Memory B cell (primary cell): ENCODE measurements at regions not wholly inside any gene's neighbourhood (a gene's known extent, or its start where the extent isn't known, plus 50 kb on each side); places are given as distances from the start of the nearest gene placed in this dataset.

Experiments
- ATAC-seq: fragments of 150-1000 bp; cut with Tn5 transposase; 2 replicates; pipeline ENCODE4 v1.10.0; 2021; ENCODE audit warnings: low read depth, mild to moderate bottlenecking, moderate library complexity
- DNase-seq, 2 donors: peaks; one replicate each; pipeline ENCODE4 v3.0.0; 2022; ENCODE audit warnings: low spot score in 2 of 2
- H3K27ac Mint-ChIP-seq: one replicate; pipeline ENCODE4 v1.8.0; 2022; ENCODE audit warnings: mild to moderate bottlenecking, moderate library complexity, mixed read lengths
- H3K27me3 Mint-ChIP-seq: one replicate; pipeline ENCODE4 v1.8.0; 2022; ENCODE audit warnings: mixed read lengths
- H3K36me3 Mint-ChIP-seq: one replicate; pipeline ENCODE4 v1.8.0; 2022; ENCODE audit warnings: mild to moderate bottlenecking, mixed read lengths
- H3K4me1 Mint-ChIP-seq: one replicate; pipeline ENCODE4 v1.8.0; 2022; ENCODE audit warnings: mixed read lengths
- H3K4me3 Mint-ChIP-seq: one replicate; pipeline ENCODE4 v1.8.0; 2022; ENCODE audit warnings: mild to moderate bottlenecking, moderate library complexity, mixed read lengths
- H3K9me3 Mint-ChIP-seq: one replicate; pipeline ENCODE4 v1.8.0; 2022; ENCODE audit warnings: mixed read lengths

DNA sequence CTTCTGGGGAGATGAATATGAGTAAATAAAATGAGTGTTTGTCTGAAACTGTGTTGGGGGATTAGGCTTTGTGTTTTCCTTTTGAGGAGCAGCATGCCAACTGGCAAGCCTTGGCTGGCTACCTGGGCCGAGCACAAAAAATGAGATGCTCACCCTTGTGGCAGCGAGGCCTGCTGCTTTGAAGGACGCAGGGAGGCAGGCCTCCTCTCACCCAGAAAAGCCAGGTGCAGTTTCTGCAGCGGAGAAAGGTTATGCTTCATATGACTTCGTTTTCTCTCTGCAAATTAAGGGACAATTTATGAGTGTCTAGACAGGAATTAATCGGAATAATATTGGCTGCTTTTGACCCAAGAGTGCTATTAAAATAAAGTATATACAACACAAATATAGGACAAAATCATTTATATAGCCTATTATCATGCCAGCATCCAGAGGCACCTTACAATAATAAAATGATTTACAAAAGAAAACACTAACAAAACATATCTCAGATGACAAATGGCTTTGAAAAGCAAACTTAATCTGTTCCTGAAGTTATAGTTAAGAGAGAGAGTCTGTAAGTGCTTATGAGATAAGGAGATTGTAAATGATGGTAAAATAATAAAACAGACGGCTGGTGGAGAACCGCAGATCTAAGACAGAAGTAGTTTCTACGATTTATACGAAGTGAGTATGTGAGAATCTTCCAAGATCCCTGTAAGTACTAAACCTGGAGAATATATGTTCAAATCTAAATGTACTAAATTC lies 682.8 kb upstream of the NR2F2 start:
- Mint-ChIP-seq H3K9me3 (peaks cover 2% of the 10 kb centered on the region), H3K4me3 (no peak overlapping the region), H3K36me3 (no peaks in the 10 kb centered on the region), H3K27ac (no peak overlapping the region), H3K27me3 (no peaks in the 10 kb centered on the region), H3K4me1 (no peaks in the 10 kb centered on the region)
- no peak for ATAC-seq
- no peak for DNase-seq

DNA sequence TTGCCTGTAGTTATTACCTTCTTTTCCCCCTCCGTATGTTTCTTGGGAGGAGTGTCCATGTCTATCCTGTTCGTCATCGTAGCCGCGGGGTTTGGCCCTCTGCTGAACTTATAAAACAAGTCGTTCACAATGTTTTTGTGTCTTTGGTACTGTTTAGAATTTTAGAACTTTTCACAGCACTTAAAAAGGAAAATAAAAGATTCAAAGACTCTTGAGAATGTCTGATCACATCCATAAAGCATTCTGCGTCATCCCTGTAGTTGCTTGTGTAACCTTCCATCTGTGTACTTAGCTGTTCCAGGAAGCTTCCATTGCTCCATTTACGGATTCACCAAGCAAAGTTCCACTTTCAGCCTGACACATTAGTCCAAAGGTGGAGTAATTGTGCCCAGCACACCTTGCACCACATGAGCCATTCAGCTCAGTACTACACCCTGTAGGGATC lies 677.1 kb upstream of the NR2F2 start:
- Mint-ChIP-seq H3K27me3 (no peaks in the 10 kb centered on the region), H3K4me1 (no peaks in the 10 kb centered on the region), H3K4me3 (no peak overlapping the region), H3K27ac (no peak overlapping the region), H3K36me3 (no peaks in the 10 kb centered on the region), H3K9me3 (no peaks in the 10 kb centered on the region)
- ATAC-seq (no peak), DNase-seq (no peak)

DNA sequence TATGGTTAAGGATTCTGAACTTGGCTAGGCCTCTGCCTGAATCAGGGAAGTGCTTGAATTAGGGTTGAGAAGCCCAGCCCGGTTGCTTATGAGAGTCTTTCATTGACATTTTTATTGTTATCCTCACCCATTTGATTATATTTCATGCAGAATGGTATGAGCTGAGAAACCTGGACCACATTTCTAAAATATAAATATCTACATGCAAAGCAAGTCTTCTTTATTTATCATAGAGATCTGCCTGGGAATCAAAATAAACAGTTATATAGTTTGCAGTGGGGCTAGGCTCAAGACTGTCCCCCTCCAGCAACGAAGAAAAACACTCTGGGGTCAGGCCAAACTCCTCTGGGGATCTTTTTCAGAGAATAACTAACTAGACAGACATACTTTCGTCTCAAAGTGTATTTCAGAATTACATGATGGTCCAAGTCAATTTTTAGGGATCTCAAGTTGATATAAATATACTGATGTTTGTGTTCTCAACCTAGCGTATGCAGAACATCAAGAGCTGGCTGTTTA lies 675.4 kb upstream of the NR2F2 start:
- Mint-ChIP-seq H3K27me3 (peaks cover 1% of the 10 kb centered on the region), H3K4me3 (no peak overlapping the region), H3K9me3 (peaks cover 2% of the 10 kb centered on the region), H3K36me3 (no peaks in the 10 kb centered on the region), H3K27ac (no peak overlapping the region), H3K4me1 (no peaks in the 10 kb centered on the region)
- no peak for ATAC-seq
- DNase-seq, result no peak

DNA sequence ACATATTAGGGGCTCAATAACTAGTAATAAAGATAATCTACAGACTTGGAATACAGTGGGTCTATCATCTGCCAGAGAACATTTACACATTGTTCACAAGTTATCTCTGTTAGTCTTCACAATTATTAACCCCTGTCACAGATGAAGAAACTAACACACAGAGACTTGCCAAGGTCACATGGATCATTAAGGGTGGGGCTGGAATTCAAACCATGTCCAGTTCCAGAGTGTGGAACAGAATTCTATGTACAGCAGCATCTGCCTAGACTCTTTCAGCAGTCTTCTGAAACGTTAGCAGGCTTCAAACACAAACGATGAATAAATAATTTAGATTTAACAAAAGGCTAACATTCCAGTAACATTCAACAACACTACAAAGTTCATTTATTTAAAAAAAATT lies 673.9 kb upstream of the NR2F2 start:
- Mint-ChIP-seq H3K9me3 (peaks cover 2% of the 10 kb centered on the region), H3K4me1 (no peaks in the 10 kb centered on the region), H3K27ac (no peak overlapping the region), H3K36me3 (no peaks in the 10 kb centered on the region), H3K27me3 (peaks cover 1% of the 10 kb centered on the region), H3K4me3 (no peak overlapping the region)
- ATAC-seq, result no peak
- DNase-seq, result no peak

DNA sequence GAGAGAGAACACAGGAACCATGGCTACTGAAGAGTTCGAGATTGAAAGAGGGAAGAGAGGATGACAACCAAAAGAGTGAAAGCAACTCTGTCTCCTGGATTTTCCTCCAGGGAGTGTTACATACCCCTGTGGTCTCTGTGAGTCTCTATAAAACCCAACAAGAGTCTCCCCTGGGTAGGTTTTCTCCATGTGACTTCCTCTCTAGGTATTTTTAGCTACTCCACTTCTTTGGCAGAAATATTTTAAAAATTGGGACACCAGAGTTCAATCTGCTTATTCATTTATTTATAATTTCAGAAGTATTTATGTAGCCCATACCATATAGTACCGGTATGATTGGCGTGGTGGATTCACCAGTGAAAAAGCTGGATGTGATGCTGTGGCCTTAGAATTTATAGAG lies 671.7 kb upstream of the NR2F2 start:
- Mint-ChIP-seq H3K4me3 (no peak overlapping the region), H3K27ac (no peak overlapping the region), H3K36me3 (no peaks in the 10 kb centered on the region), H3K4me1 (no peaks in the 10 kb centered on the region), H3K27me3 (peaks cover 1% of the 10 kb centered on the region), H3K9me3 (peaks cover 2% of the 10 kb centered on the region)
- DNase-seq, result no peak
- ATAC-seq, result no peak

DNA sequence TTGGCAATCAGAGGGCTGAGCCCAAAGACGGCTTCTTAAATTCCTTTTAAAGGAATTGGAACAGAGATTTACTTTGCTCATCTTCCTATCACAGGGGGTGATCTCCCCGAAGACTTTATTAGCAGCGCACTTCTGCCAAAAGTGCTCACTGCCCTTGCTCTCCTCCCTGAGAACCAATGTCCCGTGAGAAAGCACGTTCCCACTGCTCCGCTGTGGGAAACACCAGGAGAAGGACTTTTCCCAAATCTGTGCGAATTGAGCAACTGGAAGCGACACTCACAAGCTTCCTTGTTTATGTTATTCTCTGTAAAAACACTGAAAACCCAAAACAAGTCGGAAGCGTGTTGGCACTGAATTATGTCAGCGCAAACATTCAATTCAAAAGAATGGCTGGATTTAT lies 670.8 kb upstream of the NR2F2 start:
- H3K27ac Mint-ChIP-seq, result no peak overlapping the region
- peaks cover 1% of the 10 kb centered on the region for H3K27me3 Mint-ChIP-seq
- H3K36me3 Mint-ChIP-seq, result no peaks in the 10 kb centered on the region

DNA sequence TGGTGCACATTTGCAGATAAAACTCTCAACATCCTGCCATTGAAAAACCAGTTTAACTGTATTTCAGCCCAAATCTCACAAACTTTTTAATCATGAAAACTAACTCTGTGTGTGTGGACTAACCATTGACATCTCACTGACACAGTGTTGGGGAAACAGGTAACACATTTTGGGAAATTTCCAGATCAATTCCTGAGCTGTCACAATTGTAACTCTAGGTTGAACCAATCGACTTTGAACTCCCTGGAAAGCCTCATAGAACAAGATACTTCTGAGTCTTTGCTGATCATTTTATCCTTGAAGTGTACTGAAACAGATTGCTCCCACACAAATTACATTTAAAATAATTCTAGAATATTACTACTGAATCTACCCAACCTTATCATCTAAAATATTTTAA lies 667.9 kb upstream of the NR2F2 start:
- H3K27me3 Mint-ChIP-seq, result peaks cover 1% of the 10 kb centered on the region
- H3K4me1 Mint-ChIP-seq, result no peaks in the 10 kb centered on the region
- H3K27ac Mint-ChIP-seq, result no peak overlapping the region
- no peak overlapping the region for H3K4me3 Mint-ChIP-seq
- ATAC-seq, result no peak
- no peaks in the 10 kb centered on the region for H3K36me3 Mint-ChIP-seq
- no peak for DNase-seq
- H3K9me3 Mint-ChIP-seq, result peaks cover 3% of the 10 kb centered on the region

More for the DNA sequence above, 670.8 kb upstream of the NR2F2 start:
- Mint-ChIP-seq H3K4me1 (no peaks in the 10 kb centered on the region), H3K4me3 (no peak overlapping the region), H3K9me3 (peaks cover 3% of the 10 kb centered on the region)
- DNase-seq (no peak), ATAC-seq (no peak)

DNA sequence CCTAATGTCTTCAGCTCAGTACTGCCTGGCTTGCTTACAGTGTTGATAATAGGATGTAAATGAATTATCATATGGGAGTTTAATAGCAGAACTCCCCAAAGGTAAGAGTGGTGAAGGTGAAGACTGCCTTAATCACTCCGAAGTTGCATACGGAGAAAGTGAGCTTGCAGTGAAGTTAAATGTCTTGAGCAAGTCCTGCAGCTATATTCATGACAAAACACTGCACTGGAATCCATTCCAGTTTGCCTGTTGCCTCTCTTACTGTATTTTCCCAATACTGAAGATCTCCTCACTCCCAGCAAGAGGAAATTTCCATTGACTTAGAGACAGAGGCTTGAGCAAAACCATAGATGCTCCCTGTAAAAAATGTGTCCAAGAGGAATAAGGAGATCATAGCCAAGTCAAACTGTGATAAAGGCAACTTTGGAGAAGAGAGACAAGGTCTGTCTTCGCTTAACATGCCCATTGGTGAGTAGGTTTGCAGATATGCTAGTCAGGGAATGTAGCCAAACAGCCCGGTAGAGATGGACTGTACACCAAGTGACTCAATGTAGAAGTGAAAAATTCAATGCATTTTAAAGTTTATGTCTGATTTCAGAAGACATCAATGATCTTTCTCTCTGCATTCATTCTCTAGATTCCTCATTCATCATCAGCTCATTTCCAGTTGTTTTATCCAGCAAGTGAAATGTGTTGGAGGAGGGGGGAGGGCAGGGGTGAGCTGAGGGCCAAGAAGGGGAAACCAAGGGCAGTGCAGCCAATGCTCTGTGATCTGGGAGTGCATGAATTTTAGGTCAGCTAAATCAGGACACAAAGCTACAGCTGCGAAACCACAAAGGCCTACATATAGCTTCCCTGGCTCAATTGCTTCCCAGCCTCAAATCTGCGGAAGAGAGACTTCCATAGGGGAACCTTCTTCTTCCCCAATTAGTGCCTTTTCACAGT lies 667.1 kb upstream of the NR2F2 start:
- peaks cover 3% of the 10 kb centered on the region for H3K9me3 Mint-ChIP-seq
- H3K27me3 Mint-ChIP-seq, result peaks cover 1% of the 10 kb centered on the region
- no peak for DNase-seq
- no peaks in the 10 kb centered on the region for H3K4me1 Mint-ChIP-seq
- H3K27ac Mint-ChIP-seq, result no peak overlapping the region
- ATAC-seq, result no peak
- no peak overlapping the region for H3K4me3 Mint-ChIP-seq
- H3K36me3 Mint-ChIP-seq, result no peaks in the 10 kb centered on the region

DNA sequence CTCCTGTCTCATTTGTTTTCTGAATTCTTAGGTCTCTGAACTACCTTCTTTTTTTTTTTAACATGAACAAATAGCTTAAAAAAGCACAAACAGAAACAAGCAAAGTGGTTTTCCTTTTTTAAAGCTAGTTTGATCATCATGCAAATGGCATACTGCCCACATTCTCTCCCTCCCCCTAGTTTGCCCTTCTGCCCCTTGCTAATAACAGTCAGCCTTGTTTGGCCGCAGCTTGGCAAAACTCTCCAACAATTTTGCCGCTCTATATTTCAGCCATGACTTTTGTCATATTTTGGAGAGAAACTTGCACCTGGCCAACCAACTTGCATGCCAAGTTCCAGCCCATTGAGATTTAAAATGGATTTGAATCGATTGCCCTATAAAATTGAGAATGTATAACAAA lies 666.0 kb upstream of the NR2F2 start:
- Mint-ChIP-seq H3K36me3 (no peaks in the 10 kb centered on the region), H3K4me3 (no peak overlapping the region), H3K9me3 (peaks cover 1% of the 10 kb centered on the region), H3K4me1 (no peaks in the 10 kb centered on the region), H3K27ac (no peak overlapping the region), H3K27me3 (no peaks in the 10 kb centered on the region)
- DNase-seq (no peak), ATAC-seq (no peak)

DNA sequence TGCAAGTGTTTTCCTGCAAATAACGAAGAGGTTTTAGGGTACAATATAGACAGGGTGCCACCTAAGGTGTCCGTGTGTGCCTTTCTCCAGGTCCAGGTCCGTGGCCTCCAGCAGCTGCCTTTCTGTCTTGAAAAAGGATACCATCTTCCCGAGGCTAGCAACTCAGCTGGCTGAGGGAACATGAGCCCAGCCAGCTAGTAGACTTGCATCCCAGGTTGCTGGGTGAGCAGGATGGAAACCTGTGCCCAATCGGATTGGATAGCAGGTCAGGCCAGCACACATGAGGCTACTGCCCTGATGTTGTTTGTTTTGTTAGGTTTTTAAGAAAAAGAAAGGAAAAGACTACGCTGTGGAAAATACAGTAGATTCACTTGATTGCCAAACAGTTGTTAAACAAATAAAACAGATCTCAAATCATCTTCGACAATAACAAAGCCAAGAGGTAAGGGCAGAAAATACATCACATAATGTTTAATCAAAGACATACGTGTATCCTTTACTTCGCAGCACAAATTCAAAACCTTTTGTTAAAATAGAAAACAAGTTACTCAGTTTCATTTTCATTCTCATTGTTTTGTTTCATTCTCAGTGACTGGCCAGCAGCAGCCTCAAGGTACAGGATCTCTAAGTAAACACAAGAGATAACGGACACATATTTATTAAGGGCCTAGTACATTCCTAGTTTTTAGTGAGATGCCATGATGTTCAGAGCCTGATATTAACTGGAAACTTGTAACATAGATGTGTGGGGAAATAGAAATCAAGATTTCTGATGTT lies 661.2 kb upstream of the NR2F2 start:
- peaks cover 6% of the 10 kb centered on the region for H3K9me3 Mint-ChIP-seq
- no peaks in the 10 kb centered on the region for H3K4me1 Mint-ChIP-seq
- no peak overlapping the region for H3K4me3 Mint-ChIP-seq
- no peak for DNase-seq
- H3K27me3 Mint-ChIP-seq, result no peaks in the 10 kb centered on the region
- ATAC-seq, result no peak
- no peak overlapping the region for H3K27ac Mint-ChIP-seq
- H3K36me3 Mint-ChIP-seq, result no peaks in the 10 kb centered on the region

DNA sequence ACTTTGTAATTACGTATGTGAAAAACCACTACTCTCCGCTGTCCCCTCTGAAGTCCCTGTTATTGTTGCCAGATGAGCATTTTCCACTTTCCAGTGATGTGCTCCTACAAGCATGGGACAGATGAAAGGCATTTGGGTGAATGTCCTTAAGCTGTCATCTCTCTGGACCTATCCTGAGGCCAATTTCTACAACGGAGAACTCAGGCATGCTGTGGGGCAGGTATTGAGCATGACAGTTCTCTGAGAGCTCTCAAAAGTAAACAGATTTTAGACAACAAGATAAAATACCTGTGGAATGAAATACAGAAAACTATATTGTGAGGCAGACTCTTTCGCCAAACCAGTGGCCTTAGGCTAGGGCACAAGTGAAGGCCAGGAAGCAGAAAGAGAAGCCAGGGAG lies 656.5 kb upstream of the NR2F2 start:
- Mint-ChIP-seq H3K4me1 (no peaks in the 10 kb centered on the region), H3K27ac (no peak overlapping the region), H3K9me3 (peaks cover 10% of the 10 kb centered on the region), H3K4me3 (no peak overlapping the region), H3K36me3 (no peaks in the 10 kb centered on the region), H3K27me3 (no peaks in the 10 kb centered on the region)
- DNase-seq (no peak), ATAC-seq (no peak)

DNA sequence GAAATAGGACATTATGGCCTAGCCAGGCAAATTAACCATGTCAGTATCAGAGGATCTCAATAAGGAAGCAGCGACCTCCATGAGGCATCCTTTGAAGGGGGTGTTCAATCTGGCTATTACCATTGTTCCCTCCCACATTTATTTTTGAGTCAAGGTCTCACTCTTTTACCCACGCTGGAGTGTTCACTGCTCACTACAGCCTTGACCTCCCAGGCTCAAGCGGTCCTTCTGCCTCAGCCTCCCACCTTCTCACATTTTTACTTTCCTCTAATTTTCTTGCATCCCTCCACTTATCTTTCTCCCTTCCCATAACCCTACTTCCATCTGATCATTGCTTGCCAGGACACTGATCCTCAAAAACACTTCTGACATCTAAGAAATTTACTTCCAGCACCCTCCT lies 654.0 kb upstream of the NR2F2 start:
- H3K27ac Mint-ChIP-seq, result no peak overlapping the region
- no peaks in the 10 kb centered on the region for H3K36me3 Mint-ChIP-seq
- H3K27me3 Mint-ChIP-seq, result no peaks in the 10 kb centered on the region
- H3K4me3 Mint-ChIP-seq, result no peak overlapping the region
- DNase-seq, result no peak
- ATAC-seq, result no peak
- H3K4me1 Mint-ChIP-seq, result no peaks in the 10 kb centered on the region
- H3K9me3 Mint-ChIP-seq, result peaks cover 7% of the 10 kb centered on the region

DNA sequence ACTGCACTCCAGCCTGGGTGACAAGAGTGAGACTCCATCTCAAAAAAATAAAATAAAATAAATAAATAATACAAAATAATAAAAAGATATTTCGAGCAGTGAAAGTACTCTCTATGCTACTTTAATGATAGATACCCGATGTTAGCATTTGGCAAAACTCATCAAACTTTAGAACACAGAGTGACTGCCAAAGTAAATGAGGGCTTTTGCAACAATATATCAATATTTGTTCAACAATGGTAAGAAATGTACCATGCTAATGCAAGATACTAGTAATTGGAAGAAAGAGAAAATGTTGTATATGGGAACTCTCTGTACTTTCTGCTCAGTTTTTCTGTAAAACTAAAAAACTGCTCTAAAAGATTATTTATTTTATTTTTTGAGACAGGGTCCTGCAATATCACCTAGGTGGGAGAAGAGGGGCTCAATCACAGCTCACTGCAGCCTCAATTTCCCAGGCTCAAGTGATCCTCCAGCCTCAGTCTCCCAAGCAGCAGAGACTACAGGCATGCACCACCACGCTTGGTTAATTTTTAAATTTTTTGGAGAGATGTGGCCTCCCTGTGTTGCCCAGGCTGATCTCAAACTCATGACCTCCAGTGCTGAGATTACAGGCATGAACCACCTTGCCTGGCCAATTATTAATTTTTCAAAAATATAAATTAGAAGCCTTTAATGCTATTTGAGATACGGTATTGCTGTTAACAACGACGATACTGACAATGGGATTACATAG lies 650.5 kb upstream of the NR2F2 start:
- Mint-ChIP-seq H3K27ac (no peak overlapping the region), H3K27me3 (no peaks in the 10 kb centered on the region), H3K4me3 (no peak overlapping the region), H3K9me3 (peaks cover 6% of the 10 kb centered on the region), H3K4me1 (no peaks in the 10 kb centered on the region), H3K36me3 (no peaks in the 10 kb centered on the region)
- DNase-seq (no peak), ATAC-seq (no peak)
